Choroid plexus epithelial cell (primary cell): ENCODE measurements at regions not wholly inside any gene's neighbourhood (a gene's known extent, or its start where the extent isn't known, plus 50 kb on each side); places are given as distances from the start of the nearest gene placed in this dataset.

ENCODE experiments used
- DNase-seq: peaks from one replicate; pipeline ENCODE4 v3.0.0-alpha.2; 2010; ENCODE audit warnings: low read depth
- H3K4me3 ChIP-seq: 2 replicates; pipeline ENCODE4 v1.5.1; 2011; ENCODE audit warnings: low read depth, mild to moderate bottlenecking, control low read depth, low read length, moderate library complexity
- TF ChIP-seq, protein P1 (sequence below): conservative IDR thresholded peaks from 2 replicates; pipeline ENCODE4 v1.5.1; 2011; ENCODE audit warnings: low read depth, mild to moderate bottlenecking, control low read depth, inconsistent platforms, low read length, moderate library complexity

- TF ChIP-seq, protein P1, sequence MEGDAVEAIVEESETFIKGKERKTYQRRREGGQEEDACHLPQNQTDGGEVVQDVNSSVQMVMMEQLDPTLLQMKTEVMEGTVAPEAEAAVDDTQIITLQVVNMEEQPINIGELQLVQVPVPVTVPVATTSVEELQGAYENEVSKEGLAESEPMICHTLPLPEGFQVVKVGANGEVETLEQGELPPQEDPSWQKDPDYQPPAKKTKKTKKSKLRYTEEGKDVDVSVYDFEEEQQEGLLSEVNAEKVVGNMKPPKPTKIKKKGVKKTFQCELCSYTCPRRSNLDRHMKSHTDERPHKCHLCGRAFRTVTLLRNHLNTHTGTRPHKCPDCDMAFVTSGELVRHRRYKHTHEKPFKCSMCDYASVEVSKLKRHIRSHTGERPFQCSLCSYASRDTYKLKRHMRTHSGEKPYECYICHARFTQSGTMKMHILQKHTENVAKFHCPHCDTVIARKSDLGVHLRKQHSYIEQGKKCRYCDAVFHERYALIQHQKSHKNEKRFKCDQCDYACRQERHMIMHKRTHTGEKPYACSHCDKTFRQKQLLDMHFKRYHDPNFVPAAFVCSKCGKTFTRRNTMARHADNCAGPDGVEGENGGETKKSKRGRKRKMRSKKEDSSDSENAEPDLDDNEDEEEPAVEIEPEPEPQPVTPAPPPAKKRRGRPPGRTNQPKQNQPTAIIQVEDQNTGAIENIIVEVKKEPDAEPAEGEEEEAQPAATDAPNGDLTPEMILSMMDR, result no peak
- no peak overlapping the region for H3K4me3 ChIP-seq
- no peak for DNase-seq
Observed at GRCh38 chr12:48266826-48267225, 63.7 kb upstream of the OR10AD1 start.

DNA sequence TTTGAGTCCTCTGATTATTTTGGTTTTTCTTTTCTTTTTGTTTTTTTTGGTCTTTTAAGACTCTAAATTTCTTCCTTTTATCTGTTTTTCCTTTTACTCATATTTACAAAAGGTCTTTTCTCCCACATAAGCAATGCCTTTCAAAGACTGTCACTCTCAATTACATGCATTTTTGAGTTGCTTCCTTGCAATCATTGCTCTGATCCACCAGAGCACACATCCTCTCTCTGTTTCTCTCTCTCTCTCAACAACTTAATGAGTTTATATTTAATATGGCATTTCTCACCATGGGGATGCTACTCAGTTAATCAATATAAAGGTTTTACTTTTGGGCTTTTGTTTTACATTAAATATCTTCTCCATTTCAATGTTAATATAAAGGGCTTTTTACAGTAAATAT, 62.7 kb upstream of the OR10AD1 start:
- no peak overlapping the region for H3K4me3 ChIP-seq
- DNase-seq, result no peak
- TF ChIP-seq, protein P1, result no peak

GRCh38 chr12:48263617-48264016, 60.5 kb upstream of the OR10AD1 start:
- TF ChIP-seq, protein P1, result no peak
- DNase-seq, result no peak
- H3K4me3 ChIP-seq, result no peak overlapping the region

GRCh38 chr12:48261773-48262172, 58.7 kb upstream of the OR10AD1 start:
- no peak overlapping the region for H3K4me3 ChIP-seq
- TF ChIP-seq, protein P1, result no peak
- DNase-seq, result no peak
